Caco-2 (cell line): ENCODE measurements at regions not wholly inside any gene's neighbourhood (a gene's known extent, or its start where the extent isn't known, plus 50 kb on each side); places are given as distances from the start of the nearest gene placed in this dataset.

Experiments
- BruUV-seq: library from RNA; stranded (reverse); fragments of 400-500 nt; replicated peaks from 2 replicates; lab custom pipeline; 2021; lab: Mats Ljungman, UMichigan
- CTCF ChIA-PET: fragments of 300-600 bp; sonication (Branson Sonifier 250); formaldehyde crosslinking; loops from one replicate; lab custom pipeline; 2022; ENCODE audit warnings: antibody characterized with exemption; lab: Charles Lee
- POLR2A ChIA-PET: fragments of 300-600 bp; sonication (Branson Sonifier 250); formaldehyde crosslinking; loops from one replicate; lab custom pipeline; 2022; ENCODE audit warnings: antibody characterized with exemption; lab: Charles Lee
- DNase-seq, 2 experiments: peaks; one replicate each; pipeline versions ENCODE4 v3.0.0 to v3.0.0-alpha.2; 2020 to 2022
- H3K27me3 ChIP-seq: replicated peaks from 2 replicates; pipeline ENCODE4 v1.6.0; 2011; ENCODE audit warnings: low read length; ENCODE audit not compliant: control insufficient read depth, insufficient read depth
- H3K36me3 ChIP-seq: 2 replicates; pipeline ENCODE4 v1.5.1; 2011; ENCODE audit warnings: low read length; ENCODE audit not compliant: control insufficient read depth, insufficient read depth
- H3K4me1 ChIP-seq: fragments of 250-450 bp; sonication (Bioruptor Pico); 2 replicates; pipeline ENCODE4 v1.5.1; 2020; ENCODE audit warnings: mild to moderate bottlenecking
- H3K4me3 ChIP-seq: 2 replicates; pipeline ENCODE4 v1.5.1; 2011; ENCODE audit warnings: low read depth, mild to moderate bottlenecking, control low read depth, low read length
- H3K9me3 ChIP-seq: fragments of 250-450 bp; sonication (Bioruptor Pico); 2 replicates; pipeline ENCODE4 v1.5.1; 2020; ENCODE audit warnings: mild to moderate bottlenecking, moderate library complexity
- H3K27ac Mint-ChIP-seq: one replicate; pipeline ENCODE4 v1.8.0; 2022; ENCODE audit warnings: mixed read lengths; ENCODE audit not compliant: unreplicated experiment
- H3K27me3 Mint-ChIP-seq: one replicate; pipeline ENCODE4 v1.8.0; 2022; ENCODE audit warnings: mixed read lengths; ENCODE audit not compliant: insufficient read depth, unreplicated experiment
- H3K36me3 Mint-ChIP-seq: one replicate; pipeline ENCODE4 v1.8.0; 2022; ENCODE audit warnings: mild to moderate bottlenecking, mixed read lengths; ENCODE audit not compliant: insufficient read depth, unreplicated experiment
- H3K4me1 Mint-ChIP-seq: one replicate; pipeline ENCODE4 v1.8.0; 2022; ENCODE audit warnings: low read depth, mixed read lengths; ENCODE audit not compliant: unreplicated experiment
- H3K4me3 Mint-ChIP-seq: one replicate; pipeline ENCODE4 v1.8.0; 2022; ENCODE audit warnings: mild to moderate bottlenecking, moderate library complexity, mixed read lengths; ENCODE audit not compliant: unreplicated experiment
- H3K9me3 Mint-ChIP-seq: one replicate; pipeline ENCODE4 v1.8.0; 2022; ENCODE audit warnings: mixed read lengths; ENCODE audit not compliant: unreplicated experiment
- intact Hi-C: fragments of 100-400 bp; cut with micrococcal nuclease; formaldehyde crosslinking; loops from one replicate; pipeline ENCODE4 v1.10.0; 2022; ENCODE audit not compliant: unreplicated experiment
- TF ChIP-seq, protein P1 (sequence below), 2 experiments: fragments of 200-600 bp in 1 of 2; IDR thresholded peaks; 1 replicate in 1 of 2; 2 replicates in 1 of 2; pipeline versions ENCODE4 v1.5.1 to v1.8.0; 2011 to 2022; ENCODE audit warnings: antibody characterized with exemption in 1 of 2, control low read depth in 1 of 2, inconsistent platforms in 1 of 2, low read depth in 1 of 2, low read length in 1 of 2, mild to moderate bottlenecking in 1 of 2, moderate library complexity in 1 of 2; ENCODE audit not compliant: insufficient read depth in 1 of 2, severe bottlenecking in 1 of 2, unreplicated experiment in 1 of 2

DNA sequence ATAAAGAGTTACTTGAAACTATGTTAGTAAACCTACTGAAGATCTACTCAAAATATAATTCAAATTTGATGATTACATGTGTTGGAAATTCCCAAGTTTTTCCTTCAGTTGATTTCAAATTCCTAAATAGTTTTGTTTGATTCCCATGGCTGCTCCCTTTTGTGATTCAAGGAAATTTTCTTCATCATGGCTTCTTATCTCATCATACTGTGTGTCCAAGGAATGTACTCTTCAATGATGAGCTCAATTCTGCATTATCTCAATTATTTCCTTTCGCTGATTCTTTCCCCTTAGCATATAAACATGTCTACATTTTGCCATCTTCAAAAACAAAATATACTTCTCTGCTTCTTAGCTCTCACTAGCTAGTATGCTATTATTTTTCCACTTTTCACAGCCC is 460.4 kb upstream of the NAALADL2 start:
- H3K4me3 ChIP-seq, result no peak overlapping the region
- no peaks in the 10 kb centered on the region for H3K27me3 ChIP-seq
- peaks cover 12% of the 10 kb centered on the region for H3K9me3 ChIP-seq
- DNase-seq, result no peak
- ChIA-PET CTCF (no interaction called here), POLR2A (no interaction called here)
- no peaks in the 10 kb centered on the region for H3K4me1 Mint-ChIP-seq
- intact Hi-C loops, result loop anchor here (1.0 to 5.0 kb wide), 5 partner anchors 40 to 723 kb away; no protein-coding TSS in a partner anchor
- H3K36me3 Mint-ChIP-seq, result no peaks in the 10 kb centered on the region
- no TSS peak for BruUV-seq
- no peaks in the 10 kb centered on the region for H3K4me1 ChIP-seq
- H3K27me3 Mint-ChIP-seq, result no peaks in the 10 kb centered on the region
- no peak overlapping the region for H3K4me3 Mint-ChIP-seq
- no peak overlapping the region for H3K27ac Mint-ChIP-seq
- no peaks in the 10 kb centered on the region for H3K36me3 ChIP-seq
- TF ChIP-seq, protein P1, sequence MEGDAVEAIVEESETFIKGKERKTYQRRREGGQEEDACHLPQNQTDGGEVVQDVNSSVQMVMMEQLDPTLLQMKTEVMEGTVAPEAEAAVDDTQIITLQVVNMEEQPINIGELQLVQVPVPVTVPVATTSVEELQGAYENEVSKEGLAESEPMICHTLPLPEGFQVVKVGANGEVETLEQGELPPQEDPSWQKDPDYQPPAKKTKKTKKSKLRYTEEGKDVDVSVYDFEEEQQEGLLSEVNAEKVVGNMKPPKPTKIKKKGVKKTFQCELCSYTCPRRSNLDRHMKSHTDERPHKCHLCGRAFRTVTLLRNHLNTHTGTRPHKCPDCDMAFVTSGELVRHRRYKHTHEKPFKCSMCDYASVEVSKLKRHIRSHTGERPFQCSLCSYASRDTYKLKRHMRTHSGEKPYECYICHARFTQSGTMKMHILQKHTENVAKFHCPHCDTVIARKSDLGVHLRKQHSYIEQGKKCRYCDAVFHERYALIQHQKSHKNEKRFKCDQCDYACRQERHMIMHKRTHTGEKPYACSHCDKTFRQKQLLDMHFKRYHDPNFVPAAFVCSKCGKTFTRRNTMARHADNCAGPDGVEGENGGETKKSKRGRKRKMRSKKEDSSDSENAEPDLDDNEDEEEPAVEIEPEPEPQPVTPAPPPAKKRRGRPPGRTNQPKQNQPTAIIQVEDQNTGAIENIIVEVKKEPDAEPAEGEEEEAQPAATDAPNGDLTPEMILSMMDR (IDR thresholded peaks at IDR 0.05; ENCODE audit: insufficient read depth in 1 of 2, low read depth in 1 of 2, low read length in 1 of 2, severe bottlenecking in 1 of 2, unreplicated experiment in 1 of 2), result no peak
- peaks cover 24% of the 10 kb centered on the region for H3K9me3 Mint-ChIP-seq

DNA sequence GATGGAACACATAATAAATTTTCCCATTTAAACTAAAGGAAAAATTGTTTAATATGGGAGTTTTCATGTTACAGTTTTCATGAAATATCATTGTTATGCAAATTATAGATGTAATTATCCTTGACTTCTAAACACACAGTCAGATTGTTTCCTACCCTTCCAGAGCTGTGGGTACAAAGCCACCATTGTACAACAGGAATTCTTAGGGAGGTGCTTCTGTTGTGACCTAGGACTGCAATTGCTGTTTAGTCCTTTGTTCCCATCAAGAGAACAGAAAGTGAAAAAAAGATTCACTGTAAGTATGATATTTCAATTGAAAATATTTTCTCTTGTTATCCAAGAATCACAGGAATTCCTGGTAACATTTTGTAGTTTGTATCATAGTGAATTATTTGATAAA is 455.3 kb upstream of the NAALADL2 start:
- TF ChIP-seq, protein P1 (IDR thresholded peaks at IDR 0.05; ENCODE audit: insufficient read depth in 1 of 2, low read depth in 1 of 2, low read length in 1 of 2, severe bottlenecking in 1 of 2, unreplicated experiment in 1 of 2), result no peak
- ChIA-PET CTCF (no interaction called here), POLR2A (no interaction called here)
- peaks cover 12% of the 10 kb centered on the region for H3K9me3 ChIP-seq
- Mint-ChIP-seq H3K36me3 (no peaks in the 10 kb centered on the region), H3K4me1 (peaks cover 7% of the 10 kb centered on the region), H3K4me3 (no peak overlapping the region), H3K27me3 (no peaks in the 10 kb centered on the region), H3K27ac (no peak overlapping the region), H3K9me3 (peaks cover 47% of the 10 kb centered on the region)
- H3K4me3 ChIP-seq, result no peak overlapping the region
- intact Hi-C loops, result no loop called here
- H3K4me1 ChIP-seq, result no peaks in the 10 kb centered on the region
- no peaks in the 10 kb centered on the region for H3K27me3 ChIP-seq
- no peaks in the 10 kb centered on the region for H3K36me3 ChIP-seq
- no peak for DNase-seq
- no TSS peak for BruUV-seq

DNA sequence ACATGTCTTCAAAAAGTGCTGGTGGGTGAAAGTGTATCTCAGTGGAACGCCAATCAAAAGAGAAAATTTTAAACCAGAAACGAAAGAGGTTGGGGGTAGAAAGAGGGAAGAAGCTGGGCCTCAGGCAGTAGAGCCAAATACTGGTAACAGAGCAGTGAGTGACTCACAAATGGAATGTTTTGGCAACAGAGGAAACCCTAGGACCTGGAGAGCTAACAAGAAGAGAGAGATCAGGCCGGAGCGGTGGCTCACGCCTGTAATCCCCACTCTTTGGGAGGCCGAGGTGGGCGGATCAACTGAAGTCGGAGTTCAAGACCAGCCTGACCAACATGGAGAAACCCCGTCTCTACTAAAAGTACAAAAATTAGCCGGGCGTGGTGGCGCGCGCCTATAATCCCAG is 450.8 kb upstream of the NAALADL2 start:
- peaks cover 34% of the 10 kb centered on the region for H3K4me1 Mint-ChIP-seq
- H3K4me3 ChIP-seq, result no peak overlapping the region
- ChIA-PET CTCF (no interaction called here), POLR2A (no interaction called here)
- H3K27ac Mint-ChIP-seq, result no peak overlapping the region
- H3K36me3 ChIP-seq, result no peaks in the 10 kb centered on the region
- intact Hi-C loops, result no loop called here
- peaks cover 37% of the 10 kb centered on the region for H3K9me3 Mint-ChIP-seq
- H3K4me1 ChIP-seq, result peaks cover 15% of the 10 kb centered on the region
- no peaks in the 10 kb centered on the region for H3K27me3 Mint-ChIP-seq
- H3K4me3 Mint-ChIP-seq, result no peak overlapping the region
- H3K9me3 ChIP-seq, result no peaks in the 10 kb centered on the region; the same call in 1 of the 2 replicates
- TF ChIP-seq, protein P1 (IDR thresholded peaks at IDR 0.05; ENCODE audit: insufficient read depth in 1 of 2, low read depth in 1 of 2, low read length in 1 of 2, severe bottlenecking in 1 of 2, unreplicated experiment in 1 of 2), result no peak
- DNase-seq, result no peak
- no peaks in the 10 kb centered on the region for H3K36me3 Mint-ChIP-seq
- H3K27me3 ChIP-seq, result no peaks in the 10 kb centered on the region
- BruUV-seq, result no TSS peak
